ENCODE measurements at regions not wholly inside any gene's neighbourhood (a gene's known extent, or its start where the extent isn't known, plus 50 kb on each side); places are given as distances from the start of the nearest gene placed in this dataset.
A peak's percentile ranks its signal among the peaks of the same experiment; 100 is the strongest.
"Not testable (repeated sequence)": the region's sequence is repeated elsewhere in the genome, so short reads cannot be mapped to it uniquely, and the experiment has no call there.

- Histone ChIP-seq H3K36me3 (no peaks in the 10 kb centered on the region), H3K27me3 (no peaks in the 10 kb centered on the region), H3K9me3 (no peaks in the 10 kb centered on the region; the same call in 1 of the 2 replicates), H3K4me3 (no peak overlapping the region)
- DNase-seq, result peak; percentile 31
These were observed 63.3 kb upstream of the ME3 start for GRCh38 chr11:86735451-86736290.

GRCh38 chr11:86732739-86733138 lies 60.3 kb upstream of the ME3 start:
- not testable (repeated sequence) for H3K9me3 ChIP-seq, H3K27me3 ChIP-seq, H3K4me3 ChIP-seq, H3K36me3 ChIP-seq, DNase-seq

GRCh38 chr11:86732286-86732685 lies 59.9 kb upstream of the ME3 start:
- not testable (repeated sequence) for DNase-seq

DNA sequence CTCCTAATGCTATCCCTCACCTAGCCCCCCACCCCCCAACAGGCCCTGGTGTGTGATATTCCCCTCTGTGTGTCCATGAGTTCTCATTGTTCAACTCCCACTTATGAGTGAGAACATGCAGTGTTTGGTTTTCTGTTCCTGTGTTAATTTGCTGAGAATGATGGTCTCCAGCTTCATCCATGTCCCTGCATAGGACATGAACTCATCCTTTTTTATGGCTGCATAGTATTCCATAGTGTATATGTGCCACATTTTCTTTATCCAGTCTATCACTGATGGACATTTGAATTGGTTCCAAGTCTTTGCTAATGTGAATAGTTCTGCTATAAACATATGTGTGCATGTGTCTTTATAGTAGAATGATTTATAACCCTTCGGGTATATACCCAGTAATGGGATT lies 57.2 kb upstream of the ME3 start:
- H3K9me3 ChIP-seq, H3K4me3 ChIP-seq, H3K27me3 ChIP-seq, H3K36me3 ChIP-seq, DNase-seq: not testable (repeated sequence)

More at GRCh38 chr11:86732286-86732685, 59.9 kb upstream of the ME3 start:
- not testable (repeated sequence) for H3K4me3 ChIP-seq, H3K9me3 ChIP-seq, H3K27me3 ChIP-seq, H3K36me3 ChIP-seq

GRCh38 chr11:86728562-86728961 lies 56.1 kb upstream of the ME3 start:
- no peak overlapping the region for H3K4me3 ChIP-seq
- H3K36me3 ChIP-seq, result no peaks in the 10 kb centered on the region

GRCh38 chr11:86726770-86727504 lies 54.5 kb upstream of the ME3 start:
- H3K9me3 ChIP-seq, result peaks cover 9% of the 10 kb centered on the region
- no peaks in the 10 kb centered on the region for H3K27me3 ChIP-seq
- DNase-seq, result no peak
- no peaks in the 10 kb centered on the region for H3K36me3 ChIP-seq
- no peak overlapping the region for H3K4me3 ChIP-seq

More at GRCh38 chr11:86728562-86728961, 56.1 kb upstream of the ME3 start:
- DNase-seq, result no peak
- Histone ChIP-seq H3K9me3 (peaks cover 4% of the 10 kb centered on the region), H3K27me3 (no peaks in the 10 kb centered on the region)

DNA sequence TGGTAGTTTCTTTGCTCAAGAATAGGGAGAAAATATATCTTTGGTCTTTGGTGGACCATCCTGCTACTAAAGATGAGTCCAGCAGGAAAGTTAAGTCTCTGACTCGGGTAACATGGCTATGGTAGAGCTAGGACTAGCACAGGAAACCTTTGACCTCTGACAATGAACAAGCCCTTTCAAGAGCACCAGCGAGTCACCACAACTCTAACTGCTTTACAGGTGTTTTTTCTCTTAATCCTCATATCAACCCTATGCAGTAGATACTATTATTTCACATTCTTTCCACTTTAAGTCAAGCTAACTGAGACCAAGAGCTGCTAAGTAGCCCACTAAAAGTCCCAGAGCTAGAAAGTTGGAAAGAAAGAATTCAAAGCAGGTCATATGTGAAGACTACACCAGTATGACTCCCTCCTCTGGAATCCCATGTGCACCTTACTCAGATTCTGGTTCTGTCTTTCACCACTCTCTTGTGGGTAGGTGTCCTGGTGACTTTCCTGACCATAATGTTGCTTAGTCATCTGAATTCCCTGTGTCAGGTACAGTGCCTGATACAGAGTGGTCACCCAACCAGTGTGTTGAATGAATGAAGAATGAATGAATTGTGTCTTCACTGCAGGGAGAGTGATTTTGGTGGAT lies 53.8 kb upstream of the ME3 start:
- Histone ChIP-seq H3K9me3 (peaks cover 9% of the 10 kb centered on the region), H3K4me3 (no peak overlapping the region), H3K36me3 (no peaks in the 10 kb centered on the region), H3K27me3 (no peaks in the 10 kb centered on the region)
- DNase-seq, result no peak

GRCh38 chr11:86724137-86724536 lies 51.7 kb upstream of the ME3 start:
- Histone ChIP-seq H3K4me3 (no peak overlapping the region), H3K27me3 (no peaks in the 10 kb centered on the region), H3K36me3 (no peaks in the 10 kb centered on the region), H3K9me3 (peaks cover 9% of the 10 kb centered on the region)
- DNase-seq, result no peak

- Histone ChIP-seq H3K4me3 (no peak overlapping the region), H3K27me3 (no peaks in the 10 kb centered on the region), H3K9me3 (peaks cover 9% of the 10 kb centered on the region), H3K36me3 (no peaks in the 10 kb centered on the region)
- no peak for DNase-seq
These were observed 50.9 kb upstream of the ME3 start for GRCh38 chr11:86723281-86723680.

GRCh38 chr11:86722748-86723147 lies 50.3 kb upstream of the ME3 start:
- Histone ChIP-seq H3K4me3 (no peak overlapping the region), H3K27me3 (no peaks in the 10 kb centered on the region), H3K36me3 (no peaks in the 10 kb centered on the region), H3K9me3 (peaks cover 9% of the 10 kb centered on the region)
- no peak for DNase-seq

Measured in MG63 (cell line).